GM12878 (cell line): ENCODE measurements at regions not wholly inside any gene's neighbourhood (a gene's known extent, or its start where the extent isn't known, plus 50 kb on each side); places are given as distances from the start of the nearest gene placed in this dataset.

Experiments used
- ATAC-seq: fragments of 200-7000 bp; cut with Tn5 transposase; 3 replicates; pipeline ENCODE4 v1.9.1; 2020; ENCODE audit warnings: mild to moderate bottlenecking, moderate library complexity
- BruUV-seq: library from RNA; stranded (reverse); fragments of 400-500 nt; replicated peaks from 2 replicates; lab custom pipeline; 2021; lab: Mats Ljungman, UMichigan
- CTCF ChIA-PET: fragments of 300-600 bp; sonication (Branson Sonifier 250); formaldehyde crosslinking; extraction: SDS; loops from one replicate; lab custom pipeline; 2021; ENCODE audit warnings: inconsistent platforms; lab: Yijun Ruan, JAX
- POLR2A ChIA-PET: fragments of 350-600 bp; formaldehyde crosslinking; extraction: SDS; loops from one replicate; lab custom pipeline; 2021; ENCODE audit warnings: inconsistent platforms; lab: Charles Lee
- RAD21 ChIA-PET: fragments of 300-600 bp; sonication (Branson Sonifier 250); formaldehyde crosslinking; loops from one replicate; lab custom pipeline; 2023; ENCODE audit warnings: antibody characterized with exemption; ENCODE audit not compliant: unreplicated experiment; lab: Charles Lee
- SMC1A ChIA-PET: fragments of 300-600 bp; sonication (Branson Sonifier 250); formaldehyde crosslinking; loops from one replicate; lab custom pipeline; 2023; ENCODE audit not compliant: unreplicated experiment, uncharacterized antibody; lab: Charles Lee
- DNase-seq: peaks from one replicate; pipeline ENCODE4 v3.0.0-alpha.2; 2011; ENCODE audit warnings: low read depth, low spot score
- FAIRE-seq: peaks from 3 replicates; lab custom pipeline; 2011; peaks lifted over from hg19 to GRCh38; lab: Jason Lieb, UNC
- H2AFZ ChIP-seq: 2 replicates; pipeline ENCODE4 v1.6.0; 2011; ENCODE audit warnings: low read depth, low read length, control low read depth; ENCODE audit not compliant: control insufficient read depth
- H3K27ac ChIP-seq: 2 replicates; pipeline ENCODE4 v1.5.1; 2011; ENCODE audit warnings: control low read depth; ENCODE audit not compliant: control insufficient read depth, insufficient read depth
- H3K27me3 ChIP-seq, 2 experiments: replicated peaks in 1 of 2; 2 replicates each; pipeline versions ENCODE4 v1.6.0 to v1.6.1; 2011; ENCODE audit warnings: low read length in 1 of 2; ENCODE audit not compliant: control insufficient read depth in 2 of 2, insufficient read depth in 2 of 2
- H3K36me3 ChIP-seq, 2 experiments: 2 replicates each; pipeline ENCODE4 v1.5.1; 2011; ENCODE audit warnings: low read length in 1 of 2; ENCODE audit not compliant: control insufficient read depth in 2 of 2, insufficient read depth in 2 of 2
- H3K4me1 ChIP-seq: 2 replicates; pipeline ENCODE4 v1.6.1; 2011; ENCODE audit warnings: mild to moderate bottlenecking, low read length, moderate library complexity, mixed read lengths; ENCODE audit not compliant: control insufficient read depth, insufficient read depth
- H3K4me2 ChIP-seq: 2 replicates; pipeline ENCODE4 v1.6.0; 2011; ENCODE audit warnings: control low read depth; ENCODE audit not compliant: control insufficient read depth, insufficient read depth
- H3K4me3 ChIP-seq: fragments of 200-600 bp; sonication (generic); 2 replicates; pipeline ENCODE4 v1.5.1; 2016
- H3K79me2 ChIP-seq: 2 replicates; pipeline ENCODE4 v1.6.0; 2011; ENCODE audit warnings: low read length; ENCODE audit not compliant: control insufficient read depth, insufficient read depth
- H3K9ac ChIP-seq: 2 replicates; pipeline ENCODE4 v1.8.0; 2011; ENCODE audit warnings: low read length, control low read depth, mixed read lengths; ENCODE audit not compliant: control insufficient read depth, insufficient read depth
- H3K9me3 ChIP-seq: replicated peaks from 3 replicates; pipeline ENCODE4 v1.5.1; 2011; ENCODE audit warnings: mild to moderate bottlenecking, low read length; ENCODE audit not compliant: control insufficient read depth, insufficient read depth
- H4K20me1 ChIP-seq: 2 replicates; pipeline ENCODE4 v1.6.0; 2011; ENCODE audit not compliant: control insufficient read depth, insufficient read depth
- E2F4 ChIP-seq: IDR thresholded peaks from 2 replicates; pipeline ENCODE4 v1.6.1; 2012; ENCODE audit warnings: low read depth, low read length, improper control_type of control experiment
- IKZF1 ChIP-seq: fragments of 450-650 bp; conservative IDR thresholded peaks from 2 replicates; pipeline ENCODE4 v1.6.1; 2017; ENCODE audit warnings: antibody characterized with exemption, mild to moderate bottlenecking
- RBBP5 ChIP-seq: fragments of 200-600 bp; sonication (generic); conservative IDR thresholded peaks from 2 replicates; pipeline ENCODE4 v1.6.1; 2016
- ZNF687 ChIP-seq: fragments of 450-650 bp; IDR thresholded peaks from 2 replicates; pipeline ENCODE4 v1.6.1; 2017; ENCODE audit warnings: mild to moderate bottlenecking, moderate library complexity
- WGBS: methylation state at CpG from one replicate; pipeline ENCODE4 v1.1.6; 2016; ENCODE audit warnings: low lambda C conversion rate; ENCODE audit not compliant: insufficient replicate concordance, insufficient coverage; ENCODE audit errors: missing lambda C conversion rate; 5-methylcytosine and 5-hydroxymethylcytosine counted together
- in situ Hi-C: fragments of 300-500 bp; cut with MboI; formaldehyde crosslinking; loops from 9 replicates; pipeline ENCODE4 v1.14.3; 2018; ENCODE audit warnings: mixed read lengths
- intact Hi-C: fragments of 100-400 bp; cut with micrococcal nuclease; formaldehyde crosslinking; loops from one replicate; pipeline ENCODE4 v1.14.2; 2022; ENCODE audit not compliant: unreplicated experiment

- Histone ChIP-seq H3K9ac (no peak overlapping the region), H4K20me1 (no peaks in the 10 kb centered on the region), H3K4me1 (peaks cover 13% of the 10 kb centered on the region), H2AFZ (no peak overlapping the region), H3K27ac (no peak overlapping the region), H3K4me3 (no peak overlapping the region)
- ChIA-PET RAD21 (interaction anchor here (0.6 to 1.1 kb wide), 4 partner anchors 16 to 120 kb away, joined by 3 read pairs; no protein-coding TSS in a partner anchor), CTCF (interaction anchor here (0.6 kb wide), 1 partner anchor 122 kb away, joined by 3 read pairs; no protein-coding TSS in a partner anchor), POLR2A (interaction anchor here (0.6 to 4.4 kb wide), 2 partner anchors 11 to 57 kb away, joined by 3 to 38 read pairs; no protein-coding TSS in a partner anchor)
- FAIRE-seq (no peak), ATAC-seq (no peak), DNase-seq (no peak)
- WGBS, result 64% methylated on average over 4 of the region's 4 CpGs
- no TSS peak for BruUV-seq
- in situ Hi-C loops, result loop anchor here (25.0 kb wide), 1 partner anchor 1882 kb away; no protein-coding TSS in a partner anchor
- TF ChIP-seq E2F4 (no peak), IKZF1 (no peak), RBBP5 (no peak), ZNF687 (no peak)
- TF ChIP-seq, all 136 proteins: peak for 0
- no peaks in the 10 kb centered on the region for H3K27me3 ChIP-seq
- H3K4me2 ChIP-seq, result no peak overlapping the region
- intact Hi-C loops, result loop anchor here (5.0 kb wide), 1 partner anchor 283 kb away; the partner anchor contains the start of gene SOX9
- peaks cover 0 to 3% of the 10 kb centered on the region in 2 experiments; a peak in 2 of 4 replicates for H3K36me3 ChIP-seq
- H3K9me3 ChIP-seq, result no peaks in the 10 kb centered on the region
- SMC1A ChIA-PET, result interaction anchor here (0.8 to 8.8 kb wide), 6 partner anchors 12 to 110 kb away, joined by 3 to 65 read pairs (median 13); no protein-coding TSS in a partner anchor
- no peaks in the 10 kb centered on the region for H3K79me2 ChIP-seq
Measured at GRCh38 chr17:72404872-72405271, 284.1 kb downstream of the SOX9 start.
